ENCODE measurements at regions not wholly inside any gene's neighbourhood (a gene's known extent, or its start where the extent isn't known, plus 50 kb on each side); places are given as distances from the start of the nearest gene placed in this dataset.

GRCh38 chr6:103231181-103231580 lies 1628.5 kb downstream of the HACE1 start:
- no peak for TF ChIP-seq CTCF (IDR thresholded peaks at IDR 0.05)

GRCh38 chr6:103215847-103216246 lies 1643.9 kb downstream of the HACE1 start:
- TF ChIP-seq CTCF (IDR thresholded peaks at IDR 0.05), result no peak

GRCh38 chr6:103210686-103211085 lies 1649.0 kb downstream of the HACE1 start:
- TF ChIP-seq CTCF (IDR thresholded peaks at IDR 0.05), result no peak

- no peak for TF ChIP-seq CTCF (IDR thresholded peaks at IDR 0.05)
Observed at GRCh38 chr6:103198386-103198785, 1661.3 kb downstream of the HACE1 start.

- no peak for TF ChIP-seq CTCF (IDR thresholded peaks at IDR 0.05)
Observed at GRCh38 chr6:103193413-103193812, 1666.3 kb downstream of the HACE1 start.

GRCh38 chr6:103191391-103192093 lies 1668.2 kb downstream of the HACE1 start:
- TF ChIP-seq CTCF (IDR thresholded peaks at IDR 0.05), result no peak

- TF ChIP-seq CTCF (IDR thresholded peaks at IDR 0.05), result no peak
Observed at GRCh38 chr6:103184776-103185175, 1674.9 kb downstream of the HACE1 start.
